PC-9 (cell line): ENCODE measurements at regions not wholly inside any gene's neighbourhood (a gene's known extent, or its start where the extent isn't known, plus 50 kb on each side); places are given as distances from the start of the nearest gene placed in this dataset.

Source experiments
- EZH2 ChIP-seq: fragments of 200-600 bp; sonication (generic); IDR thresholded peaks from 2 replicates; pipeline ENCODE4 v1.8.0; 2017; ENCODE audit warnings: antibody characterized with exemption, low read depth
- TF ChIP-seq, protein P1 (sequence below): fragments of 200-600 bp; sonication (generic); conservative IDR thresholded peaks from 2 replicates; pipeline ENCODE4 v1.6.1; 2017; ENCODE audit warnings: mixed run types, antibody characterized with exemption, mild to moderate bottlenecking, moderate library complexity

DNA sequence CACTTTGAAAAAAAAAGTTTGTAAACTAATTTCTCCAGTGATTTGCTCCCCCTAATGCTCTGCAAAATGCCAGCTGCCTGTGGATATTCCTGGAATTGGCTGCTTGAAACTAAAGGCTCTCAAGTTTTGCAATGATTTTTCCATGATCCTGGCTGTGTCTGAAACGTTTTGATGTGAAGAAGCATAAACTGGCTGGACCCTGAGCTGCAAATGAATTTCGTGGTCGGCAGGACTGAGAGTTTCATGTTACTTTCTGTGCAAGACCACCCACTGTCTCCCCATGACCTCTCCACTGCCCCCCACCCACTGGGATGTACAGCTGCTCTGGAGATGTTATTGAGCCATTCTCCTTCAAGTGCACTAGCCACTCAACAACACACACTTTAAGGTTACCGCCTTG, 171.3 kb upstream of the SSTR4 start:
- TF ChIP-seq, protein P1, sequence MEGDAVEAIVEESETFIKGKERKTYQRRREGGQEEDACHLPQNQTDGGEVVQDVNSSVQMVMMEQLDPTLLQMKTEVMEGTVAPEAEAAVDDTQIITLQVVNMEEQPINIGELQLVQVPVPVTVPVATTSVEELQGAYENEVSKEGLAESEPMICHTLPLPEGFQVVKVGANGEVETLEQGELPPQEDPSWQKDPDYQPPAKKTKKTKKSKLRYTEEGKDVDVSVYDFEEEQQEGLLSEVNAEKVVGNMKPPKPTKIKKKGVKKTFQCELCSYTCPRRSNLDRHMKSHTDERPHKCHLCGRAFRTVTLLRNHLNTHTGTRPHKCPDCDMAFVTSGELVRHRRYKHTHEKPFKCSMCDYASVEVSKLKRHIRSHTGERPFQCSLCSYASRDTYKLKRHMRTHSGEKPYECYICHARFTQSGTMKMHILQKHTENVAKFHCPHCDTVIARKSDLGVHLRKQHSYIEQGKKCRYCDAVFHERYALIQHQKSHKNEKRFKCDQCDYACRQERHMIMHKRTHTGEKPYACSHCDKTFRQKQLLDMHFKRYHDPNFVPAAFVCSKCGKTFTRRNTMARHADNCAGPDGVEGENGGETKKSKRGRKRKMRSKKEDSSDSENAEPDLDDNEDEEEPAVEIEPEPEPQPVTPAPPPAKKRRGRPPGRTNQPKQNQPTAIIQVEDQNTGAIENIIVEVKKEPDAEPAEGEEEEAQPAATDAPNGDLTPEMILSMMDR, result no peak
- TF ChIP-seq EZH2, result no peak
